HG03039 (cell line): ENCODE measurements at regions not wholly inside any gene's neighbourhood (a gene's known extent, or its start where the extent isn't known, plus 50 kb on each side); places are given as distances from the start of the nearest gene placed in this dataset.
"Not testable (repeated sequence)": the region's sequence is repeated elsewhere in the genome, so short reads cannot be mapped to it uniquely, and the experiment has no call there.

ENCODE experiments used
- ATAC-seq: cut with Tn5 transposase; IDR thresholded peaks from one replicate; pipeline ENCODE4 v1.9.1; 2021; ENCODE audit warnings: mild to moderate bottlenecking, moderate library complexity; ENCODE audit not compliant: unreplicated experiment

GRCh38 chr13:54390841-54391240 lies 1362.2 kb downstream of the OLFM4 start:
- ATAC-seq, result no peak

GRCh38 chr13:54394085-54394700 lies 1365.6 kb downstream of the OLFM4 start:
- ATAC-seq, result no peak

- ATAC-seq, result no peak
These were observed 1366.3 kb downstream of the OLFM4 start for GRCh38 chr13:54394908-54395307.

GRCh38 chr13:54402495-54402894 lies 1373.9 kb downstream of the OLFM4 start:
- ATAC-seq, result no peak

GRCh38 chr13:54415753-54416366 lies 1387.2 kb downstream of the OLFM4 start:
- no peak for ATAC-seq

- ATAC-seq, result not testable (repeated sequence)
These were observed 1394.3 kb downstream of the OLFM4 start for GRCh38 chr13:54422946-54423345.

GRCh38 chr13:54424344-54424743 lies 1395.7 kb downstream of the OLFM4 start:
- ATAC-seq, result no peak

- ATAC-seq, result no peak
These were observed 1405.0 kb downstream of the OLFM4 start for GRCh38 chr13:54433493-54434206.

- ATAC-seq, result not testable (repeated sequence)
These were observed 1412.3 kb downstream of the OLFM4 start for GRCh38 chr13:54440853-54441400.

- no peak for ATAC-seq
These were observed 1416.8 kb downstream of the OLFM4 start for GRCh38 chr13:54445453-54445852.

GRCh38 chr13:54445865-54446264 lies 1417.3 kb downstream of the OLFM4 start:
- no peak for ATAC-seq

- no peak for ATAC-seq
These were observed 1421.3 kb downstream of the OLFM4 start for GRCh38 chr13:54449922-54450321.

GRCh38 chr13:54484166-54484565 lies 1455.6 kb downstream of the OLFM4 start:
- ATAC-seq, result no peak

- no peak for ATAC-seq
These were observed 1458.0 kb downstream of the OLFM4 start for GRCh38 chr13:54486421-54487166.

GRCh38 chr13:54489359-54489758 lies 1460.7 kb downstream of the OLFM4 start:
- ATAC-seq, result no peak

- no peak for ATAC-seq
These were observed 1464.4 kb downstream of the OLFM4 start for GRCh38 chr13:54492995-54493394.

GRCh38 chr13:54511366-54511765 lies 1482.8 kb downstream of the OLFM4 start:
- ATAC-seq, result no peak

GRCh38 chr13:54513254-54513653 lies 1484.6 kb downstream of the OLFM4 start:
- ATAC-seq, result no peak

GRCh38 chr13:54536112-54536511 lies 1507.5 kb downstream of the OLFM4 start:
- ATAC-seq, result no peak

GRCh38 chr13:54563286-54563685 lies 1534.7 kb downstream of the OLFM4 start:
- no peak for ATAC-seq

- ATAC-seq, result not testable (repeated sequence)
These were observed 1543.4 kb downstream of the OLFM4 start for GRCh38 chr13:54572037-54572436.
